ENCODE measurements at regions not wholly inside any gene's neighbourhood (a gene's known extent, or its start where the extent isn't known, plus 50 kb on each side); places are given as distances from the start of the nearest gene placed in this dataset.

GRCh38 chr1:218995091-218995665 lies 178.5 kb upstream of the LYPLAL1 start:
- no peak for TF ChIP-seq CTCF (IDR thresholded peaks at IDR 0.05 in 8 of 11, conservative IDR thresholded peaks at IDR 0.05 in 3 of 11)
- TF ChIP-seq POLR2A (IDR thresholded peaks at IDR 0.05): no peak
